ENCODE measurements at regions not wholly inside any gene's neighbourhood (a gene's known extent, or its start where the extent isn't known, plus 50 kb on each side); places are given as distances from the start of the nearest gene placed in this dataset.

DNA sequence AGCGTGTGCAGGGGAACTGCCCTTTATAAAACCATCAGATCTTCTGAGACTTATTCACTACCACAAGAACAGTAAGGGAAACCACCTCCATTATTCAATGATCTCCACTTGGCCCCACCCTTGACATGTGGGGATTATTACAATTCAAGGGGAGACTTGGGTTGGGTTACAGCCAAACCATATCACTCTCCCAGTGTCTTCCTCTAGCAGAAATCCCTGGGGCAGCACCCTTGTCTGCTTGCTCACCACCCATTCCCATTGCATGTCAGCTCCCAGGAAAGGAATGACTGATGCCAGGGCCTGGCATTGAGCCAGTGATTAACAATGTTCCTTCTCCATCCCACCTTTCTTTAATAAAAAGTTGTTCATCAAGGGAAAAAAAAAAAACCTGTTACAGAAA lies 199.0 kb downstream of the IRX1 start (continued):
- TF ChIP-seq ZXDB (tag by site-specific recombination; IDR thresholded peaks at IDR 0.05): no peak
- no peak for TF ChIP-seq ZNF660 (tag by site-specific recombination; IDR thresholded peaks at IDR 0.05)
- no peak for TF ChIP-seq ZNF175 (tag by site-specific recombination; IDR thresholded peaks at IDR 0.05)
- TF ChIP-seq ZNF776 (tag by site-specific recombination; IDR thresholded peaks at IDR 0.05; ENCODE audit: borderline replicate concordance): no peak
- no peak for TF ChIP-seq ZFP37 (tag by site-specific recombination; IDR thresholded peaks at IDR 0.05)

DNA sequence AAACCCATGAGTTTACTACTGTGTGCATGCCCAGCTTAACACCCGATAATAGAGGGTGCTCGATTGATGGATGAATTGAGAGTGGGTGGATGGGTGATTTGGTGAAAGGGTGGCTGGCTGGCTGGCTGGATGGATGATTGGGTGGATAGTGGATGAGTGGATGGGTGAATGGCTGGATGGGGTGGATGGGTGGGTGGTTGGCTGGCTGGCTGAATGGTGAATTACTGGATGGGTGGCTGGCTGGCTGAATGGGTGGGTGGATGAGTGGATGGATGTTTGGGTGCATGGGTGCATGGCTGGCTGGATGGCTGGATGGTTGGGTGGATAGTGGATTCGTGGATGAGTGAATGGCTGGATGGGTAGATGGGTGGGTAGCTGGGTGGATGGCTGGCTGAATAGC lies 201.1 kb downstream of the IRX1 start:
- Histone ChIP-seq H3K9me3 (ENCODE audit: control insufficient read depth, insufficient read depth, low read depth, low read length) (no peaks in the 10 kb centered on the region), H3K36me3 (ENCODE audit: control insufficient read depth in 2 of 2, insufficient read depth in 1 of 2, low read length in 2 of 2) (no peaks in the 10 kb centered on the region), H3K4me3 (ENCODE audit: low read depth, low read length) (no peak overlapping the region), H3K27ac (ENCODE audit: extremely low read depth, low read depth, low read length) (no peak overlapping the region), H3K4me1 (ENCODE audit: control insufficient read depth, insufficient read depth, low read length) (no peaks in the 10 kb centered on the region)
- ChIA-PET CTCF (interaction anchor here (0.7 kb wide), 1 partner anchor 99 kb away, joined by 3 read pairs; no protein-coding TSS in a partner anchor), POLR2A (no interaction called here)
- TF ChIP-seq EGR2 (tag by site-specific recombination; IDR thresholded peaks at IDR 0.05; ENCODE audit: low read depth) (peak; percentile 40; the same call in 1 of the 2 replicates), ZNF132 (tag by site-specific recombination; IDR thresholded peaks at IDR 0.05; ENCODE audit: borderline replicate concordance) (no peak)

GRCh38 chr5:3801967-3802366 lies 206.3 kb downstream of the IRX1 start:
- Histone ChIP-seq H3K36me3 (ENCODE audit: control insufficient read depth in 2 of 2, insufficient read depth in 1 of 2, low read length in 2 of 2) (no peaks in the 10 kb centered on the region), H3K4me1 (ENCODE audit: control insufficient read depth, insufficient read depth, low read length) (no peaks in the 10 kb centered on the region), H3K4me3 (ENCODE audit: low read depth, low read length) (no peak overlapping the region), H3K9me3 (ENCODE audit: control insufficient read depth, insufficient read depth, low read depth, low read length) (no peaks in the 10 kb centered on the region), H3K27ac (ENCODE audit: extremely low read depth, low read depth, low read length) (no peak overlapping the region)
- ChIA-PET CTCF (interaction anchor here (0.5 kb wide), 1 partner anchor 817 kb away, joined by 3 read pairs; no protein-coding TSS in a partner anchor), POLR2A (no interaction called here)
- no peak for TF ChIP-seq ZNF629 (tag by site-specific recombination; IDR thresholded peaks at IDR 0.05)
- TF ChIP-seq ZNF221 (tag by site-specific recombination; IDR thresholded peaks at IDR 0.05; ENCODE audit: borderline replicate concordance): no peak
- TF ChIP-seq ZNF266 (tag by site-specific recombination; IDR thresholded peaks at IDR 0.05; ENCODE audit: low read depth): no peak
- no peak for TF ChIP-seq OSR2 (tag by site-specific recombination; IDR thresholded peaks at IDR 0.05)
- no peak for TF ChIP-seq ZEB2 (tag by site-specific recombination; IDR thresholded peaks at IDR 0.05)
- TF ChIP-seq TSHZ1 (tag by site-specific recombination; IDR thresholded peaks at IDR 0.05; ENCODE audit: borderline replicate concordance): no peak
- TF ChIP-seq ZNF777 (tag by site-specific recombination; IDR thresholded peaks at IDR 0.05; ENCODE audit: borderline replicate concordance): no peak
- TF ChIP-seq ZNF596 (tag by site-specific recombination; IDR thresholded peaks at IDR 0.05): no peak
- TF ChIP-seq HOXC10 (CRISPR knock-in tag; IDR thresholded peaks at IDR 0.05): no peak
- TF ChIP-seq, protein P1, sequence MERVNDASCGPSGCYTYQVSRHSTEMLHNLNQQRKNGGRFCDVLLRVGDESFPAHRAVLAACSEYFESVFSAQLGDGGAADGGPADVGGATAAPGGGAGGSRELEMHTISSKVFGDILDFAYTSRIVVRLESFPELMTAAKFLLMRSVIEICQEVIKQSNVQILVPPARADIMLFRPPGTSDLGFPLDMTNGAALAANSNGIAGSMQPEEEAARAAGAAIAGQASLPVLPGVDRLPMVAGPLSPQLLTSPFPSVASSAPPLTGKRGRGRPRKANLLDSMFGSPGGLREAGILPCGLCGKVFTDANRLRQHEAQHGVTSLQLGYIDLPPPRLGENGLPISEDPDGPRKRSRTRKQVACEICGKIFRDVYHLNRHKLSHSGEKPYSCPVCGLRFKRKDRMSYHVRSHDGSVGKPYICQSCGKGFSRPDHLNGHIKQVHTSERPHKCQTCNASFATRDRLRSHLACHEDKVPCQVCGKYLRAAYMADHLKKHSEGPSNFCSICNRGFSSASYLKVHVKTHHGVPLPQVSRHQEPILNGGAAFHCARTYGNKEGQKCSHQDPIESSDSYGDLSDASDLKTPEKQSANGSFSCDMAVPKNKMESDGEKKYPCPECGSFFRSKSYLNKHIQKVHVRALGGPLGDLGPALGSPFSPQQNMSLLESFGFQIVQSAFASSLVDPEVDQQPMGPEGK (tag by site-specific recombination; IDR thresholded peaks at IDR 0.05): no peak
- TF ChIP-seq ZNF544 (tag by site-specific recombination; IDR thresholded peaks at IDR 0.05): no peak
